HG02798 (cell line): ENCODE measurements at regions not wholly inside any gene's neighbourhood (a gene's known extent, or its start where the extent isn't known, plus 50 kb on each side); places are given as distances from the start of the nearest gene placed in this dataset.
"Not testable (repeated sequence)": the region's sequence is repeated elsewhere in the genome, so short reads cannot be mapped to it uniquely, and the experiment has no call there.

ENCODE experiments used
- ATAC-seq: cut with Tn5 transposase; IDR thresholded peaks from one replicate; pipeline ENCODE4 v1.9.1; 2021; ENCODE audit warnings: mild to moderate bottlenecking; ENCODE audit not compliant: unreplicated experiment, poor library complexity

- no peak for ATAC-seq
These were observed 125.9 kb downstream of the SST start for GRCh38 chr3:187544326-187544725.

- no peak for ATAC-seq
These were observed 129.3 kb downstream of the SST start for GRCh38 chr3:187540847-187541246.

- no peak for ATAC-seq
These were observed 134.0 kb downstream of the SST start for GRCh38 chr3:187536185-187536584.

GRCh38 chr3:187533797-187534196, 136.4 kb downstream of the SST start:
- ATAC-seq, result no peak

- no peak for ATAC-seq
These were observed 138.4 kb downstream of the SST start for GRCh38 chr3:187531831-187532230.

- no peak for ATAC-seq
These were observed 147.3 kb downstream of the SST start for GRCh38 chr3:187522890-187523289.

GRCh38 chr3:187522293-187522692, 147.9 kb downstream of the SST start:
- no peak for ATAC-seq

- no peak for ATAC-seq
These were observed 148.6 kb downstream of the SST start for GRCh38 chr3:187521546-187521945.

GRCh38 chr3:187520027-187520945, 149.9 kb downstream of the SST start:
- ATAC-seq, result no peak

GRCh38 chr3:187519428-187519890, 150.7 kb downstream of the SST start:
- no peak for ATAC-seq

- ATAC-seq, result no peak
These were observed 150.4 kb downstream of the RTP4 start for GRCh38 chr3:187518616-187519015.

GRCh38 chr3:187518207-187518606, 150.0 kb downstream of the RTP4 start:
- ATAC-seq, result no peak

GRCh38 chr3:187516446-187517185, 148.4 kb downstream of the RTP4 start:
- no peak for ATAC-seq

- no peak for ATAC-seq
These were observed 139.7 kb downstream of the RTP4 start for GRCh38 chr3:187507905-187508304.

GRCh38 chr3:187507266-187507665, 139.1 kb downstream of the RTP4 start:
- no peak for ATAC-seq

- no peak for ATAC-seq
These were observed 136.2 kb downstream of the RTP4 start for GRCh38 chr3:187504435-187504834.

- ATAC-seq, result no peak
These were observed 130.1 kb downstream of the RTP4 start for GRCh38 chr3:187498211-187498724.

GRCh38 chr3:187497052-187497451, 128.9 kb downstream of the RTP4 start:
- no peak for ATAC-seq

GRCh38 chr3:187494056-187494455, 125.9 kb downstream of the RTP4 start:
- not testable (repeated sequence) for ATAC-seq

GRCh38 chr3:187491371-187491770, 123.2 kb downstream of the RTP4 start:
- no peak for ATAC-seq

- no peak for ATAC-seq
These were observed 122.2 kb downstream of the RTP4 start for GRCh38 chr3:187490366-187490765.
